Hindlimb muscle (tissue), 1 donor: ENCODE measurements at regions not wholly inside any gene's neighbourhood (a gene's known extent, or its start where the extent isn't known, plus 50 kb on each side); places are given as distances from the start of the nearest gene placed in this dataset.

Experiments used
- DNase-seq: peaks from one replicate; pipeline ENCODE4 v3.0.0-alpha.2; 2013

GRCh38 chr18:55089610-55090009 is 130.3 kb upstream of the CCDC68 start:
- DNase-seq = no peak

- DNase-seq = no peak
Observed at GRCh38 chr18:55088561-55088960, 129.3 kb upstream of the CCDC68 start.

- no peak for DNase-seq
Observed at GRCh38 chr18:55088000-55088401, 128.7 kb upstream of the CCDC68 start.

- DNase-seq = no peak
Observed at GRCh38 chr18:55086906-55087305, 127.6 kb upstream of the CCDC68 start.

GRCh38 chr18:55085557-55086285 is 126.5 kb upstream of the CCDC68 start:
- DNase-seq = no peak

GRCh38 chr18:55084550-55084949 is 125.3 kb upstream of the CCDC68 start:
- DNase-seq = no peak

DNA sequence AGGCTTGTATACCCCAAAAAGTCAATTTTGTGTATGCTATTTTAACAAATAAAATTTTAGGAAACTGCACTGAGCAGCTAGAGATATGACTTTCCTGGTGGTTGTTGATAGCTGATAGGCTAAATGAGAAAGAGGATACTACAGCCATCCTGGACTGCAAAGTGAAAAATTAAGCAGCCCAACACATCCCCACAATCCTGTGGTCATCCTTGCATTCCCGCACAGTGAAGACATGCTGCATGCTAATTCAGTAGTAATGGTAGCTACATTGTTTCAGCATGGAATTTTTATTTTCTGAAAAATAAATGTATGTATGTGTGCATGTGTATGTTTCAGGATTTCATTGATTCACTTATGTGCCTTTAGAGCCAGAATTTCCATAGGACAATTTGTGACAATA is 124.2 kb upstream of the CCDC68 start:
- no peak for DNase-seq

DNA sequence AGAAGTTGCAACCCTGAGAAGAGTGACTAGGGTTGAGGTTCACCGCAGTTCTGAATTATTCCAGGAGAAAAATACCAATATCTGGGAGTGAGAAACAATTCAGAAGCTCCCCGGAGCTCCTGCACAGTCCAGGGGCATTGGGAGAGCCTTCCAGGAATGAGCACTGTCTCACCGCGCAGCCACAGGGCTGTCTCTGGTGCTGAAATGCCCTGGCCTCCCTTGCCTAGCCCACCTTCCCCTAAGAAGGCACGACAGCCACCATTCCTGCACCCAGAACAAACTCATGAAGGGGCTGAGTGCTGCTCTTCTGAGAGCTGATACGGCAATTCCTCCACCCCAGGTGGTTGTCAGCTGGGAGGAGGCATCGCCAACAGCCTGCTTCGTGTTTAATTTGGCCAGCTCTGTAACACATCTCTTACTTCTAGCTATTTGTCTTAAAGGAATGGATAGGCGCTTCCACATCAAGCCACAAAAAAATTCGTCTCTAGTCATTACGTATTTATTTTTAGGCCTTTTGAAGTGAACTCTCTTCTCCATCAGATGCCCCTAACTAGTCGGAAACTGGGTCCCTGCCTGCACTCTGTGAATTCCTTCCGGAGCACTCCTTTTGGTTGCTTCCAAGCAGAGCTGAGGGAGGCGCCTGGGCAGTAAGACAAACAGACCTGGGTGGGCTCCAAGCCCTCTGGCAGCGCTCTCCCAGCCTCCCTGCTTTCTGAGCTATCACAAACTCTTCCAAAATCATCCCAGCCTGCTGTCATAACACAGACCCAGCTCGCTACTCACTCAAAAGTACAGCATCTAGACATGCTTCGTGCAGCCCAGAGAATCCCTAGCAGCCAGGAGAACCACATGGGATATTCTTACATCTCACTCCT is 120.5 kb upstream of the CCDC68 start:
- no peak for DNase-seq

GRCh38 chr18:55079067-55079466 is 119.8 kb upstream of the CCDC68 start:
- DNase-seq = no peak

GRCh38 chr18:55078303-55078932 is 119.2 kb upstream of the CCDC68 start:
- DNase-seq = no peak

- no peak for DNase-seq
Observed at GRCh38 chr18:55076643-55077218, 117.5 kb upstream of the CCDC68 start.

DNA sequence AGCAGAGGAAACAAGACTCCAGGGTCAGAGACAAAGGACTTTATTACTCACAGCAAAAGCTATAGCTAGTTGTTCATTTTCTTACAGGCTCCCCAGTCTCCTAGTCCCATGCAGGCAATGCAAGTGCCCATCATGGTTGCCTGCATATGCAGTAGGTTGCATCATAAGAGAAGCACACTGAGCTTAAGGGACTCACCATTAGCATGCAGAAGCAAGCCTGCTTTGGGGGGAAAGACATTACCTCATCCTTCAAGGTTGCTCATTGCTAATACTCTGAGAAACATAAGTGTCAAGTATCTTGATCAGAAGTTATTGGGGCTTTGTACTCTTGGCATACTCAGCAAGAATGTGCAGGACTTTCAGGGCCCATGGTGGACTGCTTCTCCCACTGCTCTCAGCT is 114.6 kb upstream of the CCDC68 start:
- no peak for DNase-seq

DNA sequence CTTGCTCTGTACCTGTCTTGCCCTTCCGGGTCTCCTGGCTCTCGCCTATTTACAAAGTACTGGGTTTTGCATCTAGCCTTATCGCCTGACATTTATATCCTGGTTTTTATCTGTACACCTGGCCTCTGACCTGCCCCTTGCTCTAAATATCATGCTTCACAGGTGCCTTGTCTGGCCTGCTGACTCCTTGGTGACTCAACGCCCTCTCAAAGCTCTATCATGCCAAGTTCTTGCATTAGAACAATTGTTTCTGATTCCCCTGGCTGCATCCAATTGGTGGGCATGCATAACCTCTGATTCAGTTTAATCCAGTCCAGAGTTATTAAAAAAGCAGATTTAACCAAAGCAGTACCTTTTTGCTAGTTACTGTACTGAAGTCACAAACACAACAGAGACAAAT is 113.9 kb upstream of the CCDC68 start:
- no peak for DNase-seq

DNA sequence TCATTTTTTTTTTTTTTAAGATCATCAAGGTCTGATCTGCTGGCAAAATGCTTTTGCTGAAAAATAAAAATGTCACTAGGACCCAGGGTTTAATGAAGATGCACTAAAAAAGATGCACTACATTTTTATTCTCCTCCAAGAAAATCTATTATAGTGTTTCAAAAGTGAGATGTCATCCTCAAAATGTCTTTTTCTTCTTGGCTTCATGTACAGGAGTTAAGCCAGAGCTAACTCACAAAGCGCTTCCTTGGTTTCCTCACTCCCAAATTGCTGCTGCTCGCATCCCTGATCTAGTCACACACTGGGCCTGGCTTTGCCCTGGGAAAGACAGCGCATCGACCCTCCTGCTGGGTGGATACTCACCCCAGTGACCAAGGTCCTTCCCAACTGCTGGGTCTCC is 113.4 kb upstream of the CCDC68 start:
- DNase-seq = no peak

DNA sequence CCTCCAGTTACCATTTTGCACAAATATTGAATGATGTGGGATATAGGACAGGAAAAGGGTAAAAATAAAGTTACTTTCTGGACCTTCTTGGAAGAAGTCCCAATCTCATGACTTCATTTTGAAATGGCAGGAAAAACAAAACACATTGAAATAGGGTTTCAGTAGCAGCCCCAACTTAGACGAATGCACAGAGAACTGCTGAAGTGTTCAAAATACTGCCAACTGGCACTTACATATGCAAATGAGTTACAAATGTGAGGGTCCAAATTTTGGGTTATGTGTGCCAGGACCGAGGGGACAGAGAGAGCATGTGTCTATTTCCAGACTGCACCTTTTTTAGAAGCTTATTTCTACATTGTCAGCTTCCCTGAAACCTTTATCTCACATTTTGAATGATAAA is 112.9 kb upstream of the CCDC68 start:
- no peak for DNase-seq

DNA sequence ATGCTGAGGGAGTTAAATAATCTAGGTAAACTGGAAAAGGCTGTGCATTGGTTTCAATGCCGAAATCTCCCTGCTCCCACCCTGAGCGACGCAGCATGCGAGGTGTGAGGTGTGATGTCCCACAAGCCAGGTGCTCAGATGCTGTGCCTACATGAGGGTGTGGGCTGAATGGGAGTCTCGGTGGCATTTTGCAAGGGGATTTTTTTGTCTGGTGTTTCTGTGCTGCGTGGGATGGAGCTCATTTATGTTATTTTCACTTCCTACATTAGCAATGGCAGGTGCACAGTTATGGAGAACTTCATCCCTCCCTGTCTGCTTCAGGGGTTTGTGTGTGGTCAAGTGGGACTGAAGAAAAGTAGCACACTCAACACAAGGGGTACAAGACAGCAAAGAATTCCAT is 110.2 kb upstream of the CCDC68 start:
- no peak for DNase-seq

- no peak for DNase-seq
Observed at GRCh38 chr18:55064760-55065159, 105.5 kb upstream of the CCDC68 start.

DNA sequence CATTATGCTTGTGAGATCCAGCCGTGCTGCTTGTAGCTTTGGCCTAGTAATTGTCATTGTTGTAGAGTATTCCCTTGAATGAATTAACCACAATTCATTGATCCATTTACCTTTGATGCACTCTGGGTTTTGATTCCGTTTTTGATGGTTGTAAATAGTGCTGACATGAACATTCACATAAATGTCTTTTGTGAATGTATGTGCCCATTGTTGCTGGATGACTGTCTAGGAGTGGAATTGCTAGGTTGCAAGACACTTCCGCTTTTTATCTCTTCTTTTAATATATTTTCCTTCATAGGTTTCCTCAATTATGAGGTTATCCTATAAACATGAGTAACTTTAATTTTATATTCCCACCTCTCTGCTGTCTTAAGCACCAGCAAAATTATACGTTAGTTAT is 104.8 kb upstream of the CCDC68 start:
- no peak for DNase-seq

- DNase-seq = no peak
Observed at GRCh38 chr18:55054021-55054990, 95.0 kb upstream of the CCDC68 start.

DNA sequence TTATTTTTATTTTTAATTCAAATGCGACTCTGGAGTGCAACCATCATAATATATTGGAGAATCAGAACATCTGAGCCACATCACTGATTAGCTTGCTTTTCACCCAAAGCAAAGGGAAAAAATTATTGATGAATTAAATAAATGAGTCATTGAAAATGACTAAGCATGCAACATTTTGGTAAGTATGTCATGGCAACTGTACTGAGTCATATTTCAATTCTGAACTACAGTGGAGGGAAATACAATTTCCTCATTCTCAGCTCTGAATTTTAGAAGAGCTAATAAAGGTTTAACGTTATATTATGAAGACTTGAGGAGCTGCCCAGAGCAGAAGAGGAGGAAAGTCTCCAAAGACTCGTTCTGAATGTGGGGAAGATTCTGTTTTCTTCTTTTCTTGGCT is 89.6 kb upstream of the CCDC68 start:
- no peak for DNase-seq

GRCh38 chr18:55047546-55047945 is 88.3 kb upstream of the CCDC68 start:
- DNase-seq = no peak

- no peak for DNase-seq
Observed at GRCh38 chr18:55041366-55041765, 82.1 kb upstream of the CCDC68 start.
